ENCODE measurements at regions not wholly inside any gene's neighbourhood (a gene's known extent, or its start where the extent isn't known, plus 50 kb on each side); places are given as distances from the start of the nearest gene placed in this dataset.

GRCh38 chr5:89728750-89729149, 680.8 kb downstream of the CETN3 start:
- no peak for DNase-seq (ENCODE audit: low spot score)

GRCh38 chr5:89728134-89728533, 681.4 kb downstream of the CETN3 start:
- no peak for DNase-seq (ENCODE audit: low spot score)

- DNase-seq (ENCODE audit: low spot score): no peak
Measured at GRCh38 chr5:89724379-89725095, 685.0 kb downstream of the CETN3 start.

- DNase-seq (ENCODE audit: low spot score): no peak
Measured at GRCh38 chr5:89723907-89724306, 685.6 kb downstream of the CETN3 start.

GRCh38 chr5:89722538-89722937, 687.0 kb downstream of the CETN3 start:
- DNase-seq (ENCODE audit: low spot score): no peak

GRCh38 chr5:89721931-89722330, 687.6 kb downstream of the CETN3 start:
- no peak for DNase-seq (ENCODE audit: low spot score)

GRCh38 chr5:89721353-89721752, 688.2 kb downstream of the CETN3 start:
- no peak for DNase-seq (ENCODE audit: low spot score)

GRCh38 chr5:89712134-89712700, 697.3 kb downstream of the CETN3 start:
- no peak for DNase-seq (ENCODE audit: low spot score)

GRCh38 chr5:89711526-89711925, 698.0 kb downstream of the CETN3 start:
- no peak for DNase-seq (ENCODE audit: low spot score)

GRCh38 chr5:89710006-89710405, 699.5 kb downstream of the CETN3 start:
- no peak for DNase-seq (ENCODE audit: low spot score)

GRCh38 chr5:89707891-89708290, 701.7 kb downstream of the CETN3 start:
- DNase-seq (ENCODE audit: low spot score): no peak

- DNase-seq (ENCODE audit: low spot score): no peak
Measured at GRCh38 chr5:89706731-89707130, 702.8 kb downstream of the CETN3 start.

- DNase-seq (ENCODE audit: low spot score): no peak
Measured at GRCh38 chr5:89703817-89704216, 705.7 kb downstream of the CETN3 start.

GRCh38 chr5:89698028-89698427, 711.5 kb downstream of the CETN3 start:
- no peak for DNase-seq (ENCODE audit: low spot score)

GRCh38 chr5:89697581-89697980, 712.0 kb downstream of the CETN3 start:
- DNase-seq (ENCODE audit: low spot score): no peak

- DNase-seq (ENCODE audit: low spot score): no peak
Measured at GRCh38 chr5:89695371-89695770, 714.2 kb downstream of the CETN3 start.

- no peak for DNase-seq (ENCODE audit: low spot score)
Measured at GRCh38 chr5:89694026-89694550, 715.5 kb downstream of the CETN3 start.

- no peak for DNase-seq (ENCODE audit: low spot score)
Measured at GRCh38 chr5:89690331-89690730, 719.2 kb downstream of the CETN3 start.

- no peak for DNase-seq (ENCODE audit: low spot score)
Measured at GRCh38 chr5:89686081-89686765, 723.3 kb downstream of the CETN3 start.

- DNase-seq (ENCODE audit: low spot score): no peak
Measured at GRCh38 chr5:89676634-89677033, 732.9 kb downstream of the CETN3 start.

GRCh38 chr5:89673019-89673418, 736.5 kb downstream of the CETN3 start:
- no peak for DNase-seq (ENCODE audit: low spot score)

GRCh38 chr5:89668821-89669220, 740.7 kb downstream of the CETN3 start:
- no peak for DNase-seq (ENCODE audit: low spot score)

- DNase-seq (ENCODE audit: low spot score): no peak
Measured at GRCh38 chr5:89662499-89662898, 747.1 kb downstream of the CETN3 start.

Measured in D341Med (cell line).